Thoracic aorta (tissue), 2 donors: ENCODE measurements at regions not wholly inside any gene's neighbourhood (a gene's known extent, or its start where the extent isn't known, plus 50 kb on each side); places are given as distances from the start of the nearest gene placed in this dataset.

ENCODE experiments used
- ATAC-seq: fragments of 150-250 bp; one replicate; pipeline ENCODE4 v1.8.0; 2017; ENCODE audit warnings: low read depth; ENCODE audit not compliant: insufficient number of reproducible peaks, low FRiP score
- DNase-seq: peaks from one replicate; pipeline ENCODE4 v3.0.0-alpha.2; 2020; ENCODE audit warnings: low spot score
- H3K27ac ChIP-seq, 2 donors: fragments of 200-600 bp; sonication (generic); 1 replicate in 1 of 2; 2 replicates in 1 of 2; pipeline ENCODE4 v1.5.1; 2016; ENCODE audit warnings: mild to moderate bottlenecking in 2 of 2, moderate library complexity in 2 of 2
- H3K27me3 ChIP-seq: fragments of 200-600 bp; sonication (generic); replicated peaks from 2 replicates; pipeline ENCODE4 v1.6.0; 2016; ENCODE audit warnings: mild to moderate bottlenecking; ENCODE audit not compliant: insufficient read depth
- H3K36me3 ChIP-seq: fragments of 200-600 bp; sonication (generic); one replicate; pipeline ENCODE4 v1.5.1; 2016
- H3K4me1 ChIP-seq, 2 donors: fragments of 200-600 bp; sonication (generic); 1 replicate in 1 of 2; 2 replicates in 1 of 2; pipeline versions ENCODE4 v1.5.1 to v1.6.0; 2016; ENCODE audit warnings: low read depth in 2 of 2, mild to moderate bottlenecking in 1 of 2; ENCODE audit not compliant: control insufficient read depth in 1 of 2
- H3K4me3 ChIP-seq: fragments of 200-600 bp; sonication (generic); 2 replicates; pipeline ENCODE4 v1.5.1; 2016; ENCODE audit warnings: mild to moderate bottlenecking
- H3K9me3 ChIP-seq: fragments of 200-600 bp; sonication (generic); 2 replicates; pipeline ENCODE4 v1.5.1; 2016
- TF ChIP-seq, protein P1 (sequence below): fragments of 200-600 bp; sonication (generic); IDR thresholded peaks from one replicate; pipeline ENCODE4 v1.5.1; 2019; ENCODE audit warnings: antibody characterized with exemption

DNA sequence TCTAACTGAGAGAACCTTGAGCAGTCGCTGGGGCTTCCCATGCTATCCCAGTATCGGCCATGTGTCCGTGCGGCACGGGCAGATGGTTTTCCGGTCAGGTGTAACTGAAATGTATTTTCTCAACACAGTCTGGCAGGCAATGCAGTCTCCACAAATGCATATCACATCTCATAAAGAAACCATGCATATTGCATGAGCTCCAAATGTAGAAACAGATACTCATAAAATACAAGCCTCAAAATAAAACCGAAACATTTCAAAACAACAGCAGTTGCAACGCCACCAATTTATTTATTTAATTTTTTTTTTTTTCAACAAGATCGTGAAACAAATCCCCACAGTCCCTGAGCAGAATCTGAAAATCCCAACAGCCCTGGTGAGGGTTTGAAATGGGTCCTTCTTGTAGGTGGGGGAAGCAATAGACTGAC, 299.4 kb downstream of the LPIN1 start:
- DNase-seq (no peak), ATAC-seq (no peak)
- Histone ChIP-seq H3K27ac (no peak overlapping the region), H3K9me3 (no peaks in the 10 kb centered on the region), H3K27me3 (no peaks in the 10 kb centered on the region), H3K4me1 (peaks cover 0 to 8% of the 10 kb centered on the region in 2 donors), H3K4me3 (no peak overlapping the region), H3K36me3 (no peaks in the 10 kb centered on the region)
- TF ChIP-seq, protein P1, sequence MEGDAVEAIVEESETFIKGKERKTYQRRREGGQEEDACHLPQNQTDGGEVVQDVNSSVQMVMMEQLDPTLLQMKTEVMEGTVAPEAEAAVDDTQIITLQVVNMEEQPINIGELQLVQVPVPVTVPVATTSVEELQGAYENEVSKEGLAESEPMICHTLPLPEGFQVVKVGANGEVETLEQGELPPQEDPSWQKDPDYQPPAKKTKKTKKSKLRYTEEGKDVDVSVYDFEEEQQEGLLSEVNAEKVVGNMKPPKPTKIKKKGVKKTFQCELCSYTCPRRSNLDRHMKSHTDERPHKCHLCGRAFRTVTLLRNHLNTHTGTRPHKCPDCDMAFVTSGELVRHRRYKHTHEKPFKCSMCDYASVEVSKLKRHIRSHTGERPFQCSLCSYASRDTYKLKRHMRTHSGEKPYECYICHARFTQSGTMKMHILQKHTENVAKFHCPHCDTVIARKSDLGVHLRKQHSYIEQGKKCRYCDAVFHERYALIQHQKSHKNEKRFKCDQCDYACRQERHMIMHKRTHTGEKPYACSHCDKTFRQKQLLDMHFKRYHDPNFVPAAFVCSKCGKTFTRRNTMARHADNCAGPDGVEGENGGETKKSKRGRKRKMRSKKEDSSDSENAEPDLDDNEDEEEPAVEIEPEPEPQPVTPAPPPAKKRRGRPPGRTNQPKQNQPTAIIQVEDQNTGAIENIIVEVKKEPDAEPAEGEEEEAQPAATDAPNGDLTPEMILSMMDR = no peak

GRCh38 chr2:12046641-12047040, 300.2 kb downstream of the LPIN1 start:
- Histone ChIP-seq H3K9me3 (no peaks in the 10 kb centered on the region), H3K27me3 (no peaks in the 10 kb centered on the region), H3K27ac (no peak overlapping the region), H3K4me1 (peaks cover 0 to 8% of the 10 kb centered on the region in 2 donors), H3K36me3 (no peaks in the 10 kb centered on the region), H3K4me3 (no peak overlapping the region)
- ATAC-seq (no peak), DNase-seq (no peak)
- TF ChIP-seq, protein P1 = no peak

GRCh38 chr2:12047761-12048160, 301.3 kb downstream of the LPIN1 start:
- H3K27me3 ChIP-seq = no peaks in the 10 kb centered on the region
- H3K36me3 ChIP-seq = no peaks in the 10 kb centered on the region
- no peak overlapping the region for H3K4me3 ChIP-seq
- TF ChIP-seq, protein P1 = no peak
- DNase-seq (no peak), ATAC-seq (no peak)
- no peak overlapping the region for H3K27ac ChIP-seq
- H3K4me1 ChIP-seq = peaks cover 0 to 8% of the 10 kb centered on the region in 2 donors
- H3K9me3 ChIP-seq = no peaks in the 10 kb centered on the region

GRCh38 chr2:12048550-12048949, 302.1 kb downstream of the LPIN1 start:
- Histone ChIP-seq H3K9me3 (no peaks in the 10 kb centered on the region), H3K4me3 (no peak overlapping the region), H3K4me1 (peaks cover 0 to 8% of the 10 kb centered on the region in 2 donors), H3K27ac (no peak overlapping the region), H3K36me3 (no peaks in the 10 kb centered on the region), H3K27me3 (no peaks in the 10 kb centered on the region)
- DNase-seq (no peak), ATAC-seq (no peak)
- TF ChIP-seq, protein P1 = no peak

GRCh38 chr2:12050396-12050795, 304.0 kb downstream of the LPIN1 start:
- Histone ChIP-seq H3K4me3 (no peak overlapping the region), H3K36me3 (no peaks in the 10 kb centered on the region), H3K27me3 (no peaks in the 10 kb centered on the region), H3K27ac (no peak overlapping the region), H3K9me3 (no peaks in the 10 kb centered on the region), H3K4me1 (peaks cover 0 to 8% of the 10 kb centered on the region in 2 donors)
- TF ChIP-seq, protein P1 = no peak
- DNase-seq (no peak), ATAC-seq (no peak)
